GM20000 (cell line): ENCODE measurements at regions not wholly inside any gene's neighbourhood (a gene's known extent, or its start where the extent isn't known, plus 50 kb on each side); places are given as distances from the start of the nearest gene placed in this dataset.

ENCODE experiments used
- DNase-seq: peaks from one replicate; pipeline ENCODE4 v3.0.0; 2012; ENCODE audit warnings: low spot score
- CTCF ChIP-seq: IDR thresholded peaks from 2 replicates; pipeline ENCODE4 v1.5.1; 2012; ENCODE audit warnings: mild to moderate bottlenecking, control low read depth; ENCODE audit errors: extremely low read depth, missing control alignments

GRCh38 chr13:100860866-100861265, 186.3 kb upstream of the TMTC4 start:
- no peak for DNase-seq
- TF ChIP-seq CTCF = no peak

GRCh38 chr13:100859861-100860260, 185.3 kb upstream of the TMTC4 start:
- DNase-seq = no peak
- TF ChIP-seq CTCF = no peak

GRCh38 chr13:100855151-100855550, 180.6 kb upstream of the TMTC4 start:
- no peak for TF ChIP-seq CTCF
- no peak for DNase-seq

GRCh38 chr13:100854006-100854405, 179.4 kb upstream of the TMTC4 start:
- no peak for DNase-seq
- TF ChIP-seq CTCF = no peak

- TF ChIP-seq CTCF = no peak
- no peak for DNase-seq
Observed at GRCh38 chr13:100853434-100853833, 178.8 kb upstream of the TMTC4 start.

- DNase-seq = no peak
- TF ChIP-seq CTCF = no peak
Observed at GRCh38 chr13:100852146-100852545, 177.6 kb upstream of the TMTC4 start.

- no peak for TF ChIP-seq CTCF
- DNase-seq = no peak
Observed at GRCh38 chr13:100848304-100848703, 173.7 kb upstream of the TMTC4 start.
